C4-2B (cell line): ENCODE measurements at regions not wholly inside any gene's neighbourhood (a gene's known extent, or its start where the extent isn't known, plus 50 kb on each side); places are given as distances from the start of the nearest gene placed in this dataset.

Experiments used
- H3K27ac ChIP-seq: fragments of 450-650 bp; 2 replicates; pipeline ENCODE4 v1.5.1; 2017
- ZFX ChIP-seq: fragments of 450-650 bp; IDR thresholded peaks from 2 replicates; pipeline ENCODE4 v1.6.1; 2017
- TF ChIP-seq, protein P1 (sequence below): fragments of 450-650 bp; conservative IDR thresholded peaks from 2 replicates; pipeline ENCODE4 v1.5.1; 2017; ENCODE audit warnings: mild to moderate bottlenecking

- no peak overlapping the region for H3K27ac ChIP-seq
- TF ChIP-seq, protein P1, sequence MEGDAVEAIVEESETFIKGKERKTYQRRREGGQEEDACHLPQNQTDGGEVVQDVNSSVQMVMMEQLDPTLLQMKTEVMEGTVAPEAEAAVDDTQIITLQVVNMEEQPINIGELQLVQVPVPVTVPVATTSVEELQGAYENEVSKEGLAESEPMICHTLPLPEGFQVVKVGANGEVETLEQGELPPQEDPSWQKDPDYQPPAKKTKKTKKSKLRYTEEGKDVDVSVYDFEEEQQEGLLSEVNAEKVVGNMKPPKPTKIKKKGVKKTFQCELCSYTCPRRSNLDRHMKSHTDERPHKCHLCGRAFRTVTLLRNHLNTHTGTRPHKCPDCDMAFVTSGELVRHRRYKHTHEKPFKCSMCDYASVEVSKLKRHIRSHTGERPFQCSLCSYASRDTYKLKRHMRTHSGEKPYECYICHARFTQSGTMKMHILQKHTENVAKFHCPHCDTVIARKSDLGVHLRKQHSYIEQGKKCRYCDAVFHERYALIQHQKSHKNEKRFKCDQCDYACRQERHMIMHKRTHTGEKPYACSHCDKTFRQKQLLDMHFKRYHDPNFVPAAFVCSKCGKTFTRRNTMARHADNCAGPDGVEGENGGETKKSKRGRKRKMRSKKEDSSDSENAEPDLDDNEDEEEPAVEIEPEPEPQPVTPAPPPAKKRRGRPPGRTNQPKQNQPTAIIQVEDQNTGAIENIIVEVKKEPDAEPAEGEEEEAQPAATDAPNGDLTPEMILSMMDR = no peak
- no peak for TF ChIP-seq ZFX
Measured at GRCh38 chr6:163630096-163630495, 215.6 kb downstream of the QKI start.
